ENCODE measurements at regions not wholly inside any gene's neighbourhood (a gene's known extent, or its start where the extent isn't known, plus 50 kb on each side); places are given as distances from the start of the nearest gene placed in this dataset.
A peak's percentile ranks its signal among the peaks of the same experiment; 100 is the strongest.
"Not testable (repeated sequence)": the region's sequence is repeated elsewhere in the genome, so short reads cannot be mapped to it uniquely, and the experiment has no call there.

DNA sequence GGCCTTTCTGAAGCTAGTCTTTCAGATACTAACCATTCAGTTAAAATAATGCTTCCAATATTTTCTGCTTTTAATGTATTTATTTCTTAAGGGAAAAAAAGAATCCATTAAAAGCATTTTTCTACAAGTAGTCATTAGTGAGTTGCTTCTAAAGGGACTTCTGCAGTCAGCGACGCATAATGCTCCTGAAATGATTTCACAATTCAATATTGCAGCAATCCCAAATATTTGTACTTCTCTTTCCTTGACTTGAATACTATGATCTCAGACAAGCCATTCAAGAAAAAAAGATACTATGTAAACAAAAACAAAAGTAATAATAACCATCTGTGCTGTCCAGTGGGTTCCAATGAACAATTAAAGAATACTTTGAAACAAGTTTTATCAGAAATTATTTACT lies 681.0 kb downstream of the DIPK2A start:
- peak; percentile 70 to 82 for DNase-seq

GRCh38 chr3:144655423-144655822 lies 683.8 kb downstream of the DIPK2A start:
- DNase-seq: no peak

DNA sequence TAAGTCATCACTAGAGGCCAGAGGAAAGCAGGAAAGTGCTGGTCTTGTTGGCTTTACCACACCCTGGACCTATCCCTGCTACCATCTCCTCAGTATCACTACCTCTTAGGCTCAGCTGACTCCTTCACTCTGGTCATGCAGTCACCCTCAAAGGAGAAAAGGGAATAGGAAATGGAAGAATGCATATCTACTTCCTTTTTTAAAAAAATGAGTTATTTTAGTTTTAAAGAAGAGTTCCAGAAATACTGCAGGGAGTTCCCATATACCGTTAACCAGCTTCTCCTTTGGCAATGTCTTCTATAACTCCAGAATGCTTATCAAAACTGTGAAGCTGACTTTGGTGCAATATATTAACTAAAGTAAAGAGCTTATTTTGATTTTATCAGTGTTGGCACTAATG lies 688.6 kb downstream of the DIPK2A start:
- DNase-seq: peak; percentile 20 to 42

- DNase-seq: peak in 1 of 2 donors; percentile 5
Measured at GRCh38 chr3:144662729-144663128, 691.1 kb downstream of the DIPK2A start.

- DNase-seq: no peak
Measured at GRCh38 chr3:144663456-144664436, 692.1 kb downstream of the DIPK2A start.

GRCh38 chr3:144665567-144666053 lies 694.0 kb downstream of the DIPK2A start:
- no peak for DNase-seq

- DNase-seq: no peak
Measured at GRCh38 chr3:144670571-144670970, 698.9 kb downstream of the DIPK2A start.

DNA sequence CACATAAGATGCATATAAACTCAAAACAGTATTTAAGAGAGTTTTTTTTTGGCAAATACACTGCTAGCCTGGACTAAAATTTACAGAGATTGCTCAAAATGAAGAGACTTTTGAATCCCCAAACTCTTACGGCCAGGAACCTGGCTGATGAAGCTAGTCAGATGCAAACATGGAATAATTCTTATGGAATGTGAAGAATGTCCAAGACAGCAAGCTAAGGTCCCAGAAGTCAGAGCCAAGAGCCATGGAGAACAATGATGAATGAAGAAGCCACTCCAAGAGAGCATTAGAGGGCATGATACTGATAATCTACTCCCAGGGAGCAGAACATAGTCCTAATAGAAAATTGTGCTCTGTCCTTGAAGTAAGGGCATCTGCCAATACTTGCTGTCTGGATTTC lies 705.5 kb downstream of the DIPK2A start:
- DNase-seq: no peak

DNA sequence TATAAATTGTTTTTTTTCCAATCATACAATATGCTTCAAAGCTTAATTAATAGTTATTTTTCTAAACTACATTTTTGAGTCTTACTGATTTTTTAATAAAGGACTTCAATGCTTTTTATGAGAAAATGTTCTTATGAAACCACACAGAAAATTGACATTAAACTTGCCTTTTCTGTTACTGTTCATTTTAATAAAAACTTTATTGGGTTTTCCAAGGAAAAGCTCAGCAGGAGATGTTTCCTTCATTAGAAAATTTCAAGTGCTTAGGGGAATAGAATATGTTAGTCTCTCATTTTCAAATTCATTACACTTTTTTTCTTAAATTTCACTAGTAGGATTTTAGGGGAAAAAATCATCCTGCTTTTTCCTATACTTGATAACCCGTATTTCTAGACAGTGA lies 711.4 kb downstream of the DIPK2A start:
- no peak for DNase-seq

DNA sequence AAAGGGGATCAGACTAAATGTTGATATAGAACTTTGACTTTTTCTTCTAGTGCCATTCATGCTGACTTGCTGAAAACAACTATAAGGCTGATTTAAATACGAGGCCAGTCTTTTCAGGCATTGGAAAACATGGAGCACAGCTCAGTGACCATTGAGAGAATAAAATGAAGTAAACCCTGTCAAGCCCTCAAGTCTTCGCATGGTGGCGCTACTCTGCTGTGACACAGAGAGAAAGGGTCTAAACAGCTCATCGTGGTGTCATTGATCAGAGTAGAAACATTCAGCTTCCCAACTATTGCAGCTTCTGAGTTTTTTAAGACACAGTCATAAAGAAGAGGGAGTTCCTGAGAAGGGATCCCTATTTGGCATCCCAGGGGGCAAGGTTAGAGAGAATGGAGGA lies 716.2 kb downstream of the DIPK2A start:
- no peak for DNase-seq

- DNase-seq: no peak
Measured at GRCh38 chr3:144692488-144692887, 720.9 kb downstream of the DIPK2A start.

DNA sequence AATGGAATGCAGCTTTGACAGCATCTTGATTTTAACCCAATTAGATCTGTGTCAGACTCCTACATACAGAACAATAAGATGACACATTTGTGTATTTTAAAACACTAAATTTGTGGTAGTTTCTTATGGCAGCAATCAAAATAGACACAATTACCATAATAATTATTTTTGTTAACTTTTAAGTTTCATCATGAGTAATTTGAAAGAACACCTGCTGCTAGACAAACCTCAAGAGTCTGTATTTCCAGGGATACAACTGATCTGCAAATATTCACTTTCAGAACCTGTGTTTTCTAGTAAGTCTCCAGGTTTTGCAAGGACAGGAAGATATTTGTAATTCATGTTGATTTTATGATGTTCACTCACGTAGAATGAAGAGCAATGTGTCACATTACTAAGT lies 736.8 kb downstream of the DIPK2A start:
- no peak for DNase-seq

DNA sequence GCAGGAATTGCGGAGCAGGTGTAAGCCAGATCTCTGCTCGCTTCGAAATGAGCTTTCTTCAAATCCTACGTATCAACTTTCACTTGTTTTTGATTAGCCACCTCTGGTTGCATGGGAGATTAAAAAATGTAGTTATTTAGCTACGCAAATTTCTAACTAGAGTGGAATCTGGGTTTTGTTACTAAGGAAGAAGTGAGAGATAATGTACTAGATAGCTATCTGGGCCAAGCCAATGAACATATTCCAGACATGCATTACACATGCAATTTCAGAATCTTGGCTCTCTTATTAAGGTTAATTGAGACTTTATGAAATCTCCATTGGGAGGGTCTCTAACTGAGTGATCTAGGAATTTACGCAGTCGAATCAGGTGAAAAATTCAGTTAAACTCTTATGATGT lies 765.7 kb downstream of the DIPK2A start:
- DNase-seq: no peak

DNA sequence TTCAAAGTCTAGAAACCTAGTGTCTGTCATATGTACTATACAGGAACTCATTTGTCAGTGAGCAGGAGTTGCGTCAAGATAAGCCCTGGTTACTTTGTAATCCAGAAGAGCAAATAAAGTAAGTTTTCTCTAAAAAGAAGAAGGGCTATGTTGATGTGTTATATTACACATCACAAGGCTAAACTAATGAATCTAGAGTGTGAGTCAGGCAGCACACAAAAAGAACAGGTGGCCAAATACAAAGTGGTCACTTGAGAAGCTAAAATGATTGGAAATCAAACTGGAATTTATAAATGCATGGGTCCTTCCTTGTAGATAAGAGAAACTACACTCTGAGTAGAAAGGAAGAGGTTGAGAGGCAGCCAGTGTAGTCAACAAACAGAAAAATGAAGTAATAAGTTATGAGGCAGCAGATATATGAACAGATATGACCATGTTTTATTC lies 771.6 kb downstream of the DIPK2A start:
- DNase-seq: no peak

DNA sequence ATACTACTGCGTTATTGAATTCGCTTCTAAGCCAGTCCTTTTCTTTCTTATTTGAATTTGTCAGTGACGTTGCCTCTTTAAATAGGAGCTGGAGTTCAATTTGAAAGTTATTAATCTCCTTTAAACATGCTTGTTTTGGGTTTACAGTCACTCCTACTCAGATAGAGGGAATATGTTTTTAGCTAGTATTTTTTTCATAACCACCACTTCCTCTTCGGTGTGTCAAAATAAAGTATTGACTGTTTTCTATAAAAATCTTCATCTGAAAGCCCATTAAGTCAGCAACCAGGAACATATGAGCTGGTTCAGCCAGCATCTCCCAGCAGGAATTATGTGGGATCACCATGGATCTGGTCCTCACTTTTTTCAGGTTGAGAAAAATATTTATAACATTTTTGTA lies 772.9 kb downstream of the DIPK2A start:
- DNase-seq: no peak

- no peak for DNase-seq
Measured at GRCh38 chr3:144746631-144747030, 775.0 kb downstream of the DIPK2A start.

DNA sequence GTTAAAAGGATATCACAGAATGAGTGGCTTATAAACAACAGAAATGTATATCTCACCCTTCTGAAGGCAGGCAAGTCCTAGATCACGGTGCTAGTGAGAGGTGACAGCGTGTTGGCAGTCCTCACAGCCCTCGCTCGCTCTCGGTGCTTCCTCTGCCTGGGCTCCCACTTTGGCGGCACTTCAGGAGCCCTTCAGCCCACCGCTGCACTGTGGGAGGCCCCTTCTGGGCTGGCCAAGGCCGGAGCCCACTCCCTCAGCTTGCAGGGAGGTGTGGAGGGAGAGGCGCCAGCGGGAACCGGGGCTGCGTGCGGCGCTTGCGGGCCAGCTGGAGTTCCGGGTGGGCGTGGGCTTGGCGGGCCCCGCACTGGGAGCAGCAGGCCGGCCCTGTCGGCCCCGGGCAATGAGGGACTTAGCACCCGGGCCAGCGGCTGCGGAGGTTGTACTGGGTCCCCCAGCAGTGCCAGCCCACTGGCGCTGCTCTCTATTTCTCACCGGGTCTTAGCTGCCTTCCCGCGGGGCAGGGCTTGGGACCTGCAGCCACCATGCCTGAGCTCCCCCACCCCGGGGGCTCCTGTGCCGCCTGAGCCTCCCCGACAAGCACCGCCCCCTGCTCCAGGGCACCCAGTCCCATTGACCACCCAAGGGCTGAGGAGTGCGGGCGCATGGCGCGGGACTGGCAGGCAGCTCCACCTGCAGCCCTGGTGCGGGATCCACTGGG lies 778.1 kb downstream of the DIPK2A start:
- not testable (repeated sequence) for DNase-seq

- no peak for DNase-seq
Measured at GRCh38 chr3:144754076-144754783, 782.6 kb downstream of the DIPK2A start.

GRCh38 chr3:144756704-144757440 lies 785.2 kb downstream of the DIPK2A start:
- no peak for DNase-seq

DNA sequence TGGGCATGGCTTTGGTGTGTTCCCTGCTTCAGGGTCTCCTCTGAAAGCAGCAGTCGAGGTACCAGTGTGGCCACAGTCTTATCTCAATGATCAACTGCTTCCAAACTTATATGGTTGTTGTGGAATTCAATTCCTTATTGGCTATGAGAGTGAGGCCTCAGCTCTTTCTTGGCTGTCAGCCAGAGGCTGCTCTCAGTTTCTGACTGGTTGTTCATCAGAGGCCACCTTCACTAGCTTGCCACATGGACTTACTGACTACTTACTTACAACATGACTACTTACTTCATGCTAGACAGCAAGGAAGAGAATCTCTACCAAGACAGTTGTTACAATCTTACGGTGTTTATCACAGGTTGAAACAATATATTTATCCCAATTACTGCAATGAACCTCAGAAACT lies 789.2 kb downstream of the DIPK2A start:
- DNase-seq: no peak

DNA sequence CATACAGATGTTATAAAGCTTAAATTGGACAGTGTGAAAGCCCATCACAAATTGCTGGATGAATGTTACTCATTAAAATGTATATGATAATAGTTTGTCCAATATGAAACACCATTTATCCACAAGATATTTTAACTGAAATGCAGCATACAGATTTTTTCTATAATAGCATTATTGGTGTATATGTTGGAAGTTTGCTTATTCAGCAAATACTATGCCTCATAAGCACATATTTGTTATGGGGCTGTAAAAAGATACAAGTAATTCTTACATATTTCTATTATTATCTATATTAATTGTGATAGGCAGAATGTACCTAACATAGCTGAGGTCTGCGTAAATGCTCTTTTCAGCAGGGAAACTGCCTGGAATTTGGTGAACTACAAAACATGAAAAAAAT lies 790.5 kb downstream of the DIPK2A start:
- DNase-seq: no peak

DNA sequence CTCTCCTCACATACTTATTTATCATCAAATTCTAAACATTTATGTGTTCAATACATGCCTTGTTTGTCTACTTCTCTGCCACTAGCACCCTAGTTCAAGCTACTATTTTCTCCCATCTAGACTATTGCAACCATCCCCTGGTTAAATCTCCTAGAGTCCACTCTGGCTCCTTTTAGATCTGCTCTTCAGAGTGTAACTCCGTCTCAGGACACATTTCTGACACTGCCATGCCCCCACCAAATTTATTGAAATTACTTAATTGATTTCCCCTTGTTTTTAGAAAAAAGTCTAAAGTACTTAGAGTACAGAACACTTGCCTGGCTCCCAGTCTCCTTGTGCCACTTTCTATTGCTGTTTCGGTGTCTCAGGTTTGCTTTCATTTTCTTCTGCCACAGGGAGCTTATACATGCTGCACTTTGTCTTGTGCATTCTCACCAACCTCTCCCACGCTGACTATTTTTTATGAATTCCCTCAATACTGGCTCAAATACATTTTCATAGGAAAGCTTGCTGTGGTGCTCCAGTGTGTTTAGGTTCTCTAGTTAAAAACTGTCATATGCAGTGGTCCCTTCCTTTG lies 792.3 kb downstream of the DIPK2A start:
- no peak for DNase-seq
